Loucy (cell line): ENCODE measurements at regions not wholly inside any gene's neighbourhood (a gene's known extent, or its start where the extent isn't known, plus 50 kb on each side); places are given as distances from the start of the nearest gene placed in this dataset.

Source experiments
- CTCF ChIP-seq: fragments of 200-600 bp; sonication (generic); conservative IDR thresholded peaks from 2 replicates; pipeline ENCODE4 v1.5.1; 2014; ENCODE audit warnings: mild to moderate bottlenecking, antibody characterized with exemption, low read length
- EZH2phosphoT487 ChIP-seq: fragments of 200-600 bp; IDR thresholded peaks from 2 replicates; pipeline ENCODE4 v1.6.1; 2018; ENCODE audit warnings: antibody characterized with exemption, mild to moderate bottlenecking, moderate library complexity, borderline replicate concordance

DNA sequence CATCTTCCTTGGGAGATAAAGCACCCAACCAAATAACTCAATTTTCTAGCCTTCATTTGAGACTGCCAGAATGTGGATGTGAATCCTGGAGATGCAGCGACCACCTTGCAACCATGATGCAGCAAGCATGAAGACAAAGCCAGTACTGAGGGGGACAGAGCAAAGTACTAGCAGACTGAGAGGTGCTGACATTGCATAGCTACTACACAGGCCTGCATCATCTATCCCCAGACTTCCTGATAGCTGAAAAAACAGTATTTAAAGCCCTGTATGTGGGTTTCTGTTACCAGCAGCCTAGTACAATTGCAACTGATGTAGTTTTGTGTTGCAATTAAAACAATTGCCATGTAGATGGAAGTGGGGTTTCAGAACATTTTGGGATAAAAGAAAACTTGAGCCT lies 146.3 kb upstream of the VEPH1 start:
- TF ChIP-seq CTCF (no peak), EZH2phosphoT487 (no peak)
